AG09309 (cell line): ENCODE measurements at regions not wholly inside any gene's neighbourhood (a gene's known extent, or its start where the extent isn't known, plus 50 kb on each side); places are given as distances from the start of the nearest gene placed in this dataset.

Experiments
- DNase-seq: peaks from one replicate; pipeline ENCODE4 v3.0.0-alpha.2; 2010; ENCODE audit warnings: low read depth
- H3K4me3 ChIP-seq: 2 replicates; pipeline ENCODE4 v1.5.1; 2011; ENCODE audit warnings: mild to moderate bottlenecking, low read depth, low read length, moderate library complexity; ENCODE audit not compliant: control insufficient read depth
- CTCF ChIP-seq: IDR thresholded peaks from 2 replicates; pipeline ENCODE4 v1.5.1; 2011; ENCODE audit warnings: mild to moderate bottlenecking, low read depth, low read length, inconsistent platforms; ENCODE audit not compliant: insufficient read depth, control insufficient read depth; ENCODE audit errors: missing control alignments

GRCh38 chr10:124145109-124145870 is 51.9 kb upstream of the CHST15 start:
- H3K4me3 ChIP-seq = no peak overlapping the region
- no peak for DNase-seq
- TF ChIP-seq CTCF = no peak

DNA sequence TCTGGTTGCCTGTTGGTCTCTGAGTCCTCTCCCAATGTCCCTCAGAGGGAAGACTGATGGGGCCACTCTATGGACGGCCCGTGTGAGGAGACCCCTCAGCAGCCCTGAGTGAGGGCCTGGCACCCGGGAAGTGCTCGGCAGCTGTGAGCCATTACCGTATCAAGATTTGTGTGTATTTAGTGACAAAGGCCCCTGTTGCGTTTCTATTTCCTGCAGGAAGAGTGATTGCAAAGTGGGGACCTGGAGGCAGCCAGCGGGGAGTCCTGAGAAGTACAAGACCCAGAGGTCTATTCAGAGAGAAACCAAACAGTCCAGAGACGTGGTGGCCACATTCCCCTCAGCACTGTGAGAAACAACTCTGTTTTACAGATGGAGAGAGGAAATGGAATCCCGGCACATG is 51.1 kb upstream of the CHST15 start:
- no peak for TF ChIP-seq CTCF
- no peak overlapping the region for H3K4me3 ChIP-seq

GRCh38 chr10:124143721-124144120 is 50.3 kb upstream of the CHST15 start:
- no peak for DNase-seq
- no peak for TF ChIP-seq CTCF

More for the DNA sequence above, 51.1 kb upstream of the CHST15 start:
- DNase-seq = no peak

More at GRCh38 chr10:124143721-124144120, 50.3 kb upstream of the CHST15 start:
- no peak overlapping the region for H3K4me3 ChIP-seq
